ENCODE measurements at regions not wholly inside any gene's neighbourhood (a gene's known extent, or its start where the extent isn't known, plus 50 kb on each side); places are given as distances from the start of the nearest gene placed in this dataset.

DNA sequence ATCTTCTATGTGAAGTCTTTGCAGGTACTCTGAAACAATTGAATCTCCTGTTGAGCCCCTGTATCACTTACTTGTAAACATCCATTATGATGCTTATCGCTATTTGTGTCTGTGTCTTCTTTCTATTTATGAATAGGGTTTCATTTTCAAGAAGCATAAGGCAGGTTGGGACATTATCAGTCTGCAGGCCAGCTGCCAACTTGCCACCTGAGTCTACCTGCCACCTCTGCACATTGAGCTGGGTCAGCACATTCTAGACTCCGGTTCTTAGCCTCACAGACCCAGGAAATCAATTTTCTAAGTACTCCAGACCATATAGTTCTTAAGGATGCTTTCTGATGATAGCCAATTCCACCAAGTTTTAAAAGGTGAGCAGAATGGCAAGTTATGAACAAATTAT, 105.7 kb upstream of the MCTP2 start:
- no peak overlapping the region for H3K4me3 ChIP-seq (ENCODE audit: low read depth, low read length)
- DNase-seq (ENCODE audit: low read depth) = no peak
- TF ChIP-seq, protein P1, sequence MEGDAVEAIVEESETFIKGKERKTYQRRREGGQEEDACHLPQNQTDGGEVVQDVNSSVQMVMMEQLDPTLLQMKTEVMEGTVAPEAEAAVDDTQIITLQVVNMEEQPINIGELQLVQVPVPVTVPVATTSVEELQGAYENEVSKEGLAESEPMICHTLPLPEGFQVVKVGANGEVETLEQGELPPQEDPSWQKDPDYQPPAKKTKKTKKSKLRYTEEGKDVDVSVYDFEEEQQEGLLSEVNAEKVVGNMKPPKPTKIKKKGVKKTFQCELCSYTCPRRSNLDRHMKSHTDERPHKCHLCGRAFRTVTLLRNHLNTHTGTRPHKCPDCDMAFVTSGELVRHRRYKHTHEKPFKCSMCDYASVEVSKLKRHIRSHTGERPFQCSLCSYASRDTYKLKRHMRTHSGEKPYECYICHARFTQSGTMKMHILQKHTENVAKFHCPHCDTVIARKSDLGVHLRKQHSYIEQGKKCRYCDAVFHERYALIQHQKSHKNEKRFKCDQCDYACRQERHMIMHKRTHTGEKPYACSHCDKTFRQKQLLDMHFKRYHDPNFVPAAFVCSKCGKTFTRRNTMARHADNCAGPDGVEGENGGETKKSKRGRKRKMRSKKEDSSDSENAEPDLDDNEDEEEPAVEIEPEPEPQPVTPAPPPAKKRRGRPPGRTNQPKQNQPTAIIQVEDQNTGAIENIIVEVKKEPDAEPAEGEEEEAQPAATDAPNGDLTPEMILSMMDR (conservative IDR thresholded peaks at IDR 0.05; ENCODE audit: low read depth, low read length) = no peak

DNA sequence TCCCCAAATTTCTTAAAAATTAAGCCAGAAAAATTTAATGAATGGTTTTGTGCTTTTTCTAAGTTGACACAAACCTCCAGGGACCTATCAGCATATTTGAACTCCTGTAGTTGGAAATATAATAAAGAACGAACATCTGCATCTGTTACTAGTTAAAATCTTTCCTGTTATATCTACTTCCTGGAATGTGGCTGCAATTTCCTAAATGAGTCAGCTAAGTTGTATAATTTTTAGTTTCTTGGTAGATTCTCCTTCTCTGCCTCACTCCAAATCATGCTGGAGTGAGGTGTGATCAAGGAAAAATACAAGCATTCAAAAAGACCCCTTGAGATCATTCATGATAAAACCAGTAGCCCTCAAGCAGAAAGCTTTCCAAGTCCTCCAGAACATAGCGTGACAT, 106.2 kb upstream of the MCTP2 start:
- TF ChIP-seq, protein P1 (conservative IDR thresholded peaks at IDR 0.05; ENCODE audit: low read depth, low read length) = no peak
- no peak for DNase-seq (ENCODE audit: low read depth)
- H3K4me3 ChIP-seq (ENCODE audit: low read depth, low read length) = no peak overlapping the region

DNA sequence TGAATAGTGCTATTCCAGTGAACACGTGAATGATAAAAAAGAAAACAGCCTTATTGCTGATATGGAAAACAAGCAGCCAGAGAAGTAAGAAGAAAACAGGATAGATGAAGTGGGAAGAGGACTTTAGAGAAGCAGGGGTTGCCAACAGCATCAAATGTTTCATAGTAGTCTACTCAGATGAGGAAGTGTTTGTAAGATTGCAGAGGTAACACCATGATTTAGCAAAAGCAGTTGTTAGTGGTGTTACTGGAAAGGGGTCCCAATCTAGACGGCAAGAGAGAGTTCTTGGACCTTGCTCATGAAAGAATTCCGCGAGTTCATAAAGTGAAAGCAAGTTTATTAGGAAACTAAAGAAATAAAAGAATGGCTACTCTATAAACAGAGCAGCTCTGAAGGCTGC, 108.8 kb upstream of the MCTP2 start:
- TF ChIP-seq, protein P1 (conservative IDR thresholded peaks at IDR 0.05; ENCODE audit: low read depth, low read length) = no peak
- H3K4me3 ChIP-seq (ENCODE audit: low read depth, low read length) = no peak overlapping the region
- no peak for DNase-seq (ENCODE audit: low read depth)

GRCh38 chr15:94119923-94120775, 111.2 kb upstream of the MCTP2 start:
- no peak overlapping the region for H3K4me3 ChIP-seq (ENCODE audit: low read depth, low read length)
- TF ChIP-seq, protein P1 (conservative IDR thresholded peaks at IDR 0.05; ENCODE audit: low read depth, low read length) = peak; percentile 99
- DNase-seq (ENCODE audit: low read depth) = peak; percentile 92

DNA sequence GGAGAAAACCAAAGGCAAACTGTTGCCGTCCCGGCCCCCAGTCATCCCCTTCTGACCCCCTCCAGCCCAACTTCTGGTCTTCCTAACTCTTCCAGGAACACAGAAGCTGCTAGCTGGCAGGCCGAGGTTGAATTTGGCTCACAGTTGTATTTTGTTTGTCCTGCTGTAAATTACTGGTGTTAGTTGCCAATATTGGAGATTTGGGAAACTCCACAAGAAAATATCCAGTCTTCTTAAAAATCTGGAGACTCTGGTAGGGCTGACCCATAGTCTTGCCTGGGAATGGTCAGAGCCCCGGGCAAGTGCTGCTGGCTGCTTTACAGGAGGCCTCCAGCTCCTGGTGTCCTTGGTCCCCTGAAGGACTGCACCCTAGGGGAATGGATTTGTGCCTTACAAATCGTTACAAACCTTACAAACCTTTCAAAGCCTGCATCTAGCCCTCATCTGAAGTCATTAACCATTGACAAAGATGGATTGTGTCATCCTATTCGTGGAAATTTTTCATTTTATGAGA, 112.0 kb upstream of the MCTP2 start:
- DNase-seq (ENCODE audit: low read depth) = no peak
- H3K4me3 ChIP-seq (ENCODE audit: low read depth, low read length) = no peak overlapping the region
- TF ChIP-seq, protein P1 (conservative IDR thresholded peaks at IDR 0.05; ENCODE audit: low read depth, low read length) = no peak

DNA sequence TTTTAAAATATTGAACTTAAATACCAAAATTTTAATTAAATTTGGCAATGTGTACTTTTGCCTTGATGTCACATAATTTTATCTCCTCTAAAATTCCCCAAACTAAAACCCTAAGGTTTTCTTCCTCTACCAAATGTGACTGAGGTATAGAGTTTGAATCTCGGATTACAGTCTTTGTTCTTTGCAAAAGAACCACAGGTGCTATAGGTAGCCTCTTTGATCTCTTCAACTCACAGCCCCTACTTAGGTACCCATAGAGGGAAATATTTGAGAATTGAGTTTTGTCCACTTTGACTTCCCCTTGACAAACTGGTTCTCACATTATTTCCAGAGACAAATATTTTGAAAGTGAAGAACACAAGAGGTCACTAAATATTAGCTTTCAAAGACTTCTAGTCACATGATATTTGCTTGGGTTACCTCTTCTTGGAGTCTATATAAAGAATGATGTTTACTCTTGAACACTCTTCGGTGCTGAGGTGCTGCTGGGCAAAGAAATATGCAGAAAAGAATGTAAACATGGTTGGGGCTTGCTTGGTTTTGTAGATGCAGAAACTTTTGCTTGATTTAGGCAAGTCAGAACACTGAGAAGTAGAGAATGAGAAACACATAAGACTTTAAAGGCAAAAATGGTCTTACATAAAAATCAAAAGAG, 120.8 kb upstream of the MCTP2 start:
- peak; percentile 4 for DNase-seq (ENCODE audit: low read depth)
- TF ChIP-seq, protein P1 (conservative IDR thresholded peaks at IDR 0.05; ENCODE audit: low read depth, low read length) = no peak
- no peak overlapping the region for H3K4me3 ChIP-seq (ENCODE audit: low read depth, low read length)

Data from choroid plexus epithelial cell (primary cell).